Endodermal cell (in vitro differentiated cells): ENCODE measurements at regions not wholly inside any gene's neighbourhood (a gene's known extent, or its start where the extent isn't known, plus 50 kb on each side); places are given as distances from the start of the nearest gene placed in this dataset.
A peak's percentile ranks its signal among the peaks of the same experiment; 100 is the strongest.

Experiments
- DNase-seq: peaks from one replicate; pipeline ENCODE4 v3.0.0-alpha.2; 2017
- H3K27ac ChIP-seq: 2 replicates; pipeline ENCODE4 v1.5.1; 2013; ENCODE audit warnings: mild to moderate bottlenecking, low read depth, low read length, moderate library complexity
- H3K27me3 ChIP-seq: 2 replicates; pipeline ENCODE4 v1.6.1; 2013; ENCODE audit warnings: mild to moderate bottlenecking, low read length, moderate library complexity; ENCODE audit not compliant: insufficient read depth, control insufficient read depth, poor library complexity, severe bottlenecking
- H3K36me3 ChIP-seq: 2 replicates; pipeline ENCODE4 v1.7.0; 2013; ENCODE audit warnings: mild to moderate bottlenecking, low read length, moderate library complexity; ENCODE audit not compliant: control insufficient read depth, insufficient read depth
- H3K4me1 ChIP-seq: one replicate; pipeline ENCODE4 v1.7.0; 2013; ENCODE audit warnings: low read length; ENCODE audit not compliant: control insufficient read depth, insufficient read depth
- H3K4me3 ChIP-seq: 2 replicates; pipeline ENCODE4 v1.5.1; 2013; ENCODE audit warnings: mild to moderate bottlenecking, low read length, moderate library complexity
- H3K9ac ChIP-seq: 2 replicates; pipeline ENCODE4 v1.6.1; 2013; ENCODE audit warnings: mild to moderate bottlenecking, low read length, moderate library complexity; ENCODE audit not compliant: poor library complexity, severe bottlenecking; ENCODE audit errors: extremely low read depth
- H3K9me3 ChIP-seq: 2 replicates; pipeline ENCODE4 v1.6.1; 2013; ENCODE audit warnings: mild to moderate bottlenecking, low read length, moderate library complexity; ENCODE audit not compliant: control insufficient read depth
- H3K27ac Mint-ChIP-seq: 2 replicates; pipeline ENCODE4 v1.8.0; 2020; ENCODE audit warnings: mixed read lengths
- H3K27me3 Mint-ChIP-seq: 2 replicates; pipeline ENCODE4 v1.8.0; 2021; ENCODE audit warnings: mild to moderate bottlenecking, mixed read lengths; ENCODE audit not compliant: insufficient read depth
- H3K36me3 Mint-ChIP-seq: 2 replicates; pipeline ENCODE4 v1.8.0; 2020; ENCODE audit warnings: low read depth, mixed read lengths
- H3K4me1 Mint-ChIP-seq: 2 replicates; pipeline ENCODE4 v1.8.0; 2020; ENCODE audit warnings: mixed read lengths
- H3K4me3 Mint-ChIP-seq: 2 replicates; pipeline ENCODE4 v1.8.0; 2020; ENCODE audit warnings: mild to moderate bottlenecking, moderate library complexity, mixed read lengths
- H3K9me3 Mint-ChIP-seq: 2 replicates; pipeline ENCODE4 v1.8.0; 2020; ENCODE audit warnings: mild to moderate bottlenecking, mixed read lengths
- CTCF ChIP-seq: fragments of 200-600 bp; sonication (generic); conservative IDR thresholded peaks from 2 replicates; pipeline ENCODE4 v1.5.0; 2021; ENCODE audit warnings: antibody characterized with exemption, mild to moderate bottlenecking
- WGBS, 2 experiments: methylation state at CpG; one replicate each; pipeline versions ENCODE4 v1.1.5 to v1.1.7; 2013; ENCODE audit warnings: missing lambda C conversion rate in 2 of 2, mixed read lengths in 1 of 2; ENCODE audit not compliant: insufficient coverage in 1 of 2, insufficient read length in 1 of 2; 5-methylcytosine and 5-hydroxymethylcytosine counted together

- WGBS, 2 experiments = 80% methylated on average over 3 of the region's 3 CpGs; no CpG with 5 or more reads in 1 of the 2 experiments
- no peaks in the 10 kb centered on the region for H3K27me3 ChIP-seq
- no peak overlapping the region for H3K9ac ChIP-seq
- Mint-ChIP-seq H3K9me3 (peaks cover 38% of the 10 kb centered on the region), H3K27me3 (no peaks in the 10 kb centered on the region), H3K4me3 (no peak overlapping the region), H3K27ac (no peak overlapping the region), H3K36me3 (peaks cover 11% of the 10 kb centered on the region), H3K4me1 (peaks cover 17% of the 10 kb centered on the region)
- TF ChIP-seq CTCF = no peak
- H3K9me3 ChIP-seq = peaks cover 33% of the 10 kb centered on the region
- H3K4me1 ChIP-seq = no peaks in the 10 kb centered on the region
- no peak for DNase-seq
- H3K4me3 ChIP-seq = peak overlapping the region; percentile 15
- H3K36me3 ChIP-seq = no peaks in the 10 kb centered on the region
- no peak overlapping the region for H3K27ac ChIP-seq
Observed at GRCh38 chr1:229136822-229137221, 134.1 kb upstream of the RAB4A start.

- Histone ChIP-seq H3K4me3 (no peak overlapping the region), H3K9ac (no peak overlapping the region), H3K9me3 (peaks cover 33% of the 10 kb centered on the region), H3K27ac (no peak overlapping the region), H3K4me1 (no peaks in the 10 kb centered on the region), H3K27me3 (no peaks in the 10 kb centered on the region), H3K36me3 (no peaks in the 10 kb centered on the region)
- Mint-ChIP-seq H3K9me3 (peaks cover 38% of the 10 kb centered on the region), H3K4me3 (no peak overlapping the region), H3K27me3 (no peaks in the 10 kb centered on the region), H3K27ac (no peak overlapping the region), H3K36me3 (peaks cover 11% of the 10 kb centered on the region), H3K4me1 (peaks cover 15% of the 10 kb centered on the region)
- DNase-seq = no peak
- TF ChIP-seq CTCF = no peak
Observed at GRCh38 chr1:229137271-229137670, 133.6 kb upstream of the RAB4A start.

- no peak overlapping the region for H3K27ac ChIP-seq
- no peak overlapping the region for H3K27ac Mint-ChIP-seq
- H3K36me3 ChIP-seq = no peaks in the 10 kb centered on the region
- H3K9me3 Mint-ChIP-seq = peaks cover 34% of the 10 kb centered on the region
- H3K27me3 ChIP-seq = no peaks in the 10 kb centered on the region
- no peak overlapping the region for H3K9ac ChIP-seq
- no peak for DNase-seq
- H3K36me3 Mint-ChIP-seq = peaks cover 11% of the 10 kb centered on the region
- peaks cover 33% of the 10 kb centered on the region for H3K9me3 ChIP-seq
- 81 to 93% methylated on average over 3 of the region's 3 CpGs for WGBS, 2 experiments
- H3K4me3 ChIP-seq = no peak overlapping the region
- no peaks in the 10 kb centered on the region for H3K4me1 ChIP-seq
- H3K27me3 Mint-ChIP-seq = peaks cover 6% of the 10 kb centered on the region
- no peak for TF ChIP-seq CTCF
- H3K4me1 Mint-ChIP-seq = peaks cover 15% of the 10 kb centered on the region
- no peak overlapping the region for H3K4me3 Mint-ChIP-seq
Observed at GRCh38 chr1:229138058-229138457, 132.9 kb upstream of the RAB4A start.
